GM12892 (cell line): ENCODE measurements at regions not wholly inside any gene's neighbourhood (a gene's known extent, or its start where the extent isn't known, plus 50 kb on each side); places are given as distances from the start of the nearest gene placed in this dataset.

Source experiments
- POLR2A ChIP-seq: IDR thresholded peaks from 2 replicates; pipeline ENCODE4 v1.6.1; 2011; ENCODE audit warnings: low read depth, low read length, control low read depth
- TAF1 ChIP-seq: IDR thresholded peaks from 2 replicates; pipeline ENCODE4 v1.6.1; 2011; ENCODE audit warnings: low read depth, mild to moderate bottlenecking, control low read depth, low read length, borderline replicate concordance

- no peak for TF ChIP-seq POLR2A
- TF ChIP-seq TAF1: no peak
Measured at GRCh38 chr17:53466733-53467132, 356.0 kb upstream of the KIF2B start.
